ENCODE measurements at regions not wholly inside any gene's neighbourhood (a gene's known extent, or its start where the extent isn't known, plus 50 kb on each side); places are given as distances from the start of the nearest gene placed in this dataset.

GRCh38 chr16:80080287-80080851, 460.4 kb upstream of the DYNLRB2 start:
- BruUV-seq (replicated peaks) = no TSS peak
- TF ChIP-seq CTCF (conservative IDR thresholded peaks at IDR 0.05) = no peak
- no peak for TF ChIP-seq EZH2 (IDR thresholded peaks at IDR 0.05; ENCODE audit: low read depth)
- CTCF ChIA-PET = no interaction called here
- no peaks in the 10 kb centered on the region for H3F3A ChIP-seq (ENCODE audit: insufficient read depth, low read depth)
- DNase-seq = no peak
- no peaks in the 10 kb centered on the region for H3K79me2 ChIP-seq (ENCODE audit: low read depth)
- H3K4me3 ChIP-seq = no peak overlapping the region
- no peaks in the 10 kb centered on the region for H3K27me3 ChIP-seq (ENCODE audit: insufficient read depth, low read depth)
- no peak overlapping the region for H3K27ac ChIP-seq
- no peak overlapping the region for H2AFZ ChIP-seq
- H3K4me2 ChIP-seq = no peak overlapping the region
- no peaks in the 10 kb centered on the region; the same call in 1 of the 2 replicates for H4K20me1 ChIP-seq (ENCODE audit: insufficient read depth)
- no peaks in the 10 kb centered on the region for H3K9me2 ChIP-seq (ENCODE audit: insufficient read depth)
- intact Hi-C loops (cut with micrococcal nuclease; ENCODE audit: unreplicated experiment) = loop anchor here (5.0 to 10.0 kb wide), 2 partner anchors 83 to 496 kb away; no protein-coding TSS in a partner anchor
- 0 out of 2 replicates have a peak, but pooled peaks cover 4% of the 10 kb centered on the region for H3K4me1 ChIP-seq (replicated peaks; ENCODE audit: insufficient read depth)
- no peaks in the 10 kb centered on the region for H3K9me3 ChIP-seq (ENCODE audit: insufficient read depth, low read depth)
- POLR2A ChIA-PET (ENCODE audit: unreplicated experiment) = no interaction called here
- H3K36me3 ChIP-seq (ENCODE audit: low read depth) = no peaks in the 10 kb centered on the region

GRCh38 chr16:80079072-80079471, 461.7 kb upstream of the DYNLRB2 start:
- ChIA-PET CTCF (interaction anchor here (0.5 kb wide), 1 partner anchor 509 kb away, joined by 3 read pairs; no protein-coding TSS in a partner anchor), POLR2A (ENCODE audit: unreplicated experiment) (no interaction called here)
- DNase-seq = no peak
- Histone ChIP-seq H3K4me2 (no peak overlapping the region), H4K20me1 (ENCODE audit: insufficient read depth) (no peaks in the 10 kb centered on the region; the same call in 1 of the 2 replicates), H3K36me3 (ENCODE audit: low read depth) (no peaks in the 10 kb centered on the region), H3K9me2 (ENCODE audit: insufficient read depth) (no peaks in the 10 kb centered on the region), H3K79me2 (ENCODE audit: low read depth) (no peaks in the 10 kb centered on the region), H2AFZ (no peak overlapping the region), H3K9me3 (ENCODE audit: insufficient read depth, low read depth) (no peaks in the 10 kb centered on the region), H3K4me1 (replicated peaks; ENCODE audit: insufficient read depth) (no peaks in the 10 kb centered on the region), H3K4me3 (no peak overlapping the region), H3F3A (ENCODE audit: insufficient read depth, low read depth) (no peaks in the 10 kb centered on the region), H3K27ac (no peak overlapping the region), H3K27me3 (ENCODE audit: insufficient read depth, low read depth) (no peaks in the 10 kb centered on the region)
- BruUV-seq (replicated peaks) = no TSS peak
- no peak for TF ChIP-seq CTCF (conservative IDR thresholded peaks at IDR 0.05)
- TF ChIP-seq EZH2 (IDR thresholded peaks at IDR 0.05; ENCODE audit: low read depth) = no peak
- intact Hi-C loops (cut with micrococcal nuclease; ENCODE audit: unreplicated experiment) = no loop called here

GRCh38 chr16:80077696-80078095, 463.1 kb upstream of the DYNLRB2 start:
- intact Hi-C loops (cut with micrococcal nuclease; ENCODE audit: unreplicated experiment) = no loop called here
- BruUV-seq (replicated peaks) = no TSS peak
- no peak for TF ChIP-seq CTCF (conservative IDR thresholded peaks at IDR 0.05)
- no peak for TF ChIP-seq EZH2 (IDR thresholded peaks at IDR 0.05; ENCODE audit: low read depth)
- Histone ChIP-seq H3K36me3 (ENCODE audit: low read depth) (no peaks in the 10 kb centered on the region), H4K20me1 (ENCODE audit: insufficient read depth) (no peaks in the 10 kb centered on the region; the same call in 1 of the 2 replicates), H3K27me3 (ENCODE audit: insufficient read depth, low read depth) (no peaks in the 10 kb centered on the region), H3K9me3 (ENCODE audit: insufficient read depth, low read depth) (no peaks in the 10 kb centered on the region), H3K9me2 (ENCODE audit: insufficient read depth) (no peaks in the 10 kb centered on the region), H3K27ac (no peak overlapping the region), H3K4me2 (no peak overlapping the region), H3K4me3 (no peak overlapping the region), H3K79me2 (ENCODE audit: low read depth) (no peaks in the 10 kb centered on the region), H3F3A (ENCODE audit: insufficient read depth, low read depth) (no peaks in the 10 kb centered on the region), H3K4me1 (replicated peaks; ENCODE audit: insufficient read depth) (no peaks in the 10 kb centered on the region), H2AFZ (no peak overlapping the region)
- ChIA-PET POLR2A (ENCODE audit: unreplicated experiment) (no interaction called here), CTCF (no interaction called here)
- DNase-seq = no peak

Data from PC-9 (cell line).